DOHH2 (cell line): ENCODE measurements at regions not wholly inside any gene's neighbourhood (a gene's known extent, or its start where the extent isn't known, plus 50 kb on each side); places are given as distances from the start of the nearest gene placed in this dataset.

ENCODE experiments used
- H3F3A ChIP-seq: fragments of 200-600 bp; sonication (generic), shearing (Covaris generic); 2 replicates; pipeline ENCODE4 v1.6.0; 2016; ENCODE audit warnings: antibody characterized with exemption, mild to moderate bottlenecking; ENCODE audit not compliant: control insufficient read depth, insufficient read depth
- H3K27ac ChIP-seq: fragments of 200-600 bp; sonication (generic); 2 replicates; pipeline ENCODE4 v1.5.1; 2014; ENCODE audit warnings: low read depth, mild to moderate bottlenecking, low read length, moderate library complexity
- H3K27me3 ChIP-seq: fragments of 200-600 bp; sonication (generic); 2 replicates; pipeline ENCODE4 v1.6.1; 2014; ENCODE audit warnings: mild to moderate bottlenecking, low read length, mixed read lengths; ENCODE audit not compliant: control insufficient read depth
- H3K36me3 ChIP-seq: fragments of 200-600 bp; sonication (generic); 2 replicates; pipeline ENCODE4 v1.6.1; 2014; ENCODE audit warnings: mild to moderate bottlenecking, low read length, moderate library complexity, mixed read lengths; ENCODE audit not compliant: control insufficient read depth
- H3K4me1 ChIP-seq: fragments of 200-600 bp; sonication (generic); 2 replicates; pipeline ENCODE4 v1.6.1; 2014; ENCODE audit warnings: mild to moderate bottlenecking, low read length, mixed read lengths; ENCODE audit not compliant: control insufficient read depth
- H3K4me2 ChIP-seq: fragments of 200-600 bp; sonication (generic); 2 replicates; pipeline ENCODE4 v1.6.0; 2014; ENCODE audit warnings: mild to moderate bottlenecking, low read length, moderate library complexity
- H3K4me3 ChIP-seq: fragments of 200-600 bp; sonication (generic); 2 replicates; pipeline ENCODE4 v1.5.1; 2014; ENCODE audit warnings: mild to moderate bottlenecking, low read length, mixed read lengths
- H3K79me2 ChIP-seq: fragments of 200-600 bp; sonication (generic); 2 replicates; pipeline ENCODE4 v1.6.1; 2014; ENCODE audit warnings: mild to moderate bottlenecking, low read length, mixed read lengths; ENCODE audit not compliant: control insufficient read depth
- H3K9me2 ChIP-seq: fragments of 200-600 bp; sonication (generic); replicated peaks from 2 replicates; pipeline ENCODE4 v1.6.1; 2014; ENCODE audit warnings: mild to moderate bottlenecking, low read length, mixed read lengths; ENCODE audit not compliant: control insufficient read depth
- H3K9me3 ChIP-seq: fragments of 200-600 bp; sonication (generic); 2 replicates; pipeline ENCODE4 v1.6.1; 2014; ENCODE audit warnings: antibody characterized with exemption, low read length, mixed read lengths; ENCODE audit not compliant: control insufficient read depth, insufficient read depth
- H4K20me1 ChIP-seq: fragments of 200-600 bp; sonication (generic); 2 replicates; pipeline ENCODE4 v1.6.0; 2014; ENCODE audit warnings: low read depth, mild to moderate bottlenecking, antibody characterized with exemption, low read length, moderate library complexity; ENCODE audit not compliant: control insufficient read depth, insufficient read depth
- CTCF ChIP-seq: fragments of 200-600 bp; sonication (generic); IDR thresholded peaks from one replicate; pipeline ENCODE4 v1.5.1; 2014; ENCODE audit warnings: antibody characterized with exemption, mild to moderate bottlenecking, low read depth, low read length; ENCODE audit not compliant: poor library complexity, severe bottlenecking
- EZH2phosphoT487 ChIP-seq: fragments of 200-600 bp; sonication (generic); IDR thresholded peaks from 2 replicates; pipeline ENCODE4 v1.6.1; 2017; ENCODE audit warnings: borderline replicate concordance, mild to moderate bottlenecking, antibody characterized with exemption, low read length, moderate library complexity, mixed read lengths

- H3K79me2 ChIP-seq, result no peaks in the 10 kb centered on the region
- TF ChIP-seq CTCF, result no peak
- TF ChIP-seq EZH2phosphoT487, result no peak
- no peaks in the 10 kb centered on the region for H3K36me3 ChIP-seq
- no peaks in the 10 kb centered on the region for H4K20me1 ChIP-seq
- no peaks in the 10 kb centered on the region for H3F3A ChIP-seq
- no peak overlapping the region for H3K4me3 ChIP-seq
- no peak overlapping the region for H3K27ac ChIP-seq
- H3K4me2 ChIP-seq, result no peak overlapping the region
- no peaks in the 10 kb centered on the region for H3K9me2 ChIP-seq
- no peaks in the 10 kb centered on the region for H3K4me1 ChIP-seq
- no peaks in the 10 kb centered on the region for H3K9me3 ChIP-seq
- no peaks in the 10 kb centered on the region for H3K27me3 ChIP-seq
Observed at GRCh38 chr5:90173299-90174030, 236.1 kb downstream of the CETN3 start.

- no peak overlapping the region for H3K27ac ChIP-seq
- H3K79me2 ChIP-seq, result no peaks in the 10 kb centered on the region
- H3K9me3 ChIP-seq, result no peaks in the 10 kb centered on the region
- H3F3A ChIP-seq, result no peaks in the 10 kb centered on the region
- H3K4me3 ChIP-seq, result no peak overlapping the region
- no peaks in the 10 kb centered on the region for H4K20me1 ChIP-seq
- no peaks in the 10 kb centered on the region for H3K36me3 ChIP-seq
- TF ChIP-seq EZH2phosphoT487 (no peak), CTCF (no peak)
- no peak overlapping the region for H3K4me2 ChIP-seq
- H3K4me1 ChIP-seq, result no peaks in the 10 kb centered on the region
- no peaks in the 10 kb centered on the region for H3K9me2 ChIP-seq
- no peaks in the 10 kb centered on the region for H3K27me3 ChIP-seq
Observed at GRCh38 chr5:90171466-90171865, 238.1 kb downstream of the CETN3 start.

- Histone ChIP-seq H3F3A (no peaks in the 10 kb centered on the region), H3K27me3 (no peaks in the 10 kb centered on the region), H3K4me2 (no peak overlapping the region), H3K79me2 (no peaks in the 10 kb centered on the region), H3K9me3 (no peaks in the 10 kb centered on the region), H3K27ac (no peak overlapping the region), H4K20me1 (no peaks in the 10 kb centered on the region), H3K9me2 (no peaks in the 10 kb centered on the region), H3K36me3 (no peaks in the 10 kb centered on the region), H3K4me1 (no peaks in the 10 kb centered on the region), H3K4me3 (no peak overlapping the region)
- TF ChIP-seq EZH2phosphoT487 (no peak), CTCF (no peak)
Observed at GRCh38 chr5:90170261-90170660, 239.3 kb downstream of the CETN3 start.
